CD4-positive, alpha-beta T cell treated with Interleukin-17A for 1 hour (primary cell): ENCODE measurements at regions not wholly inside any gene's neighbourhood (a gene's known extent, or its start where the extent isn't known, plus 50 kb on each side); places are given as distances from the start of the nearest gene placed in this dataset.

Experiments
- DNase-seq: peaks from one replicate; pipeline ENCODE4 v3.0.0-alpha.2; 2020

DNA sequence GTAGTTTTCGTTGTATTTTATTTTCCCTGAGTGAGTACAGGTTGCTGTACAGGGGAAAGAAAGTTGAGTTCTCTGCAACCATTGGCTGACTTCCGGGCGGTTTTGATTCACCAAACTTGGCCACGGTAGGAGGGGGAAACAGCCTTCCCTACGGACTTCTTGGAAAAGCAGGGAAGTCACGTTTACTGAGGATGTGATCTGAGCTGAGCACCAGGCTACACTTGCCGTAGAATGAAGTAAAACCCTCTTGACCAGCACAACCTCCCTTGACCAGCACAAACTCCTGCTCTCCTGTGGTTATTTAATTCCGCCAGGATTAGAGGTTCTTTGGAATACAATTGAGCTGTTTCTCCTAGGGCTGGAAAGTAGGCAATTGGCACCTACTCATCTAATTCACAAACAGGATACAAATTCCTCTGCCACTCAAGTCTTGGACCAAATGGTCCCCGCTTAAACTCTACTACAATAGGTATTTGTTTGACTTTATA is 242.0 kb upstream of the RBFOX1 start:
- no peak for DNase-seq

DNA sequence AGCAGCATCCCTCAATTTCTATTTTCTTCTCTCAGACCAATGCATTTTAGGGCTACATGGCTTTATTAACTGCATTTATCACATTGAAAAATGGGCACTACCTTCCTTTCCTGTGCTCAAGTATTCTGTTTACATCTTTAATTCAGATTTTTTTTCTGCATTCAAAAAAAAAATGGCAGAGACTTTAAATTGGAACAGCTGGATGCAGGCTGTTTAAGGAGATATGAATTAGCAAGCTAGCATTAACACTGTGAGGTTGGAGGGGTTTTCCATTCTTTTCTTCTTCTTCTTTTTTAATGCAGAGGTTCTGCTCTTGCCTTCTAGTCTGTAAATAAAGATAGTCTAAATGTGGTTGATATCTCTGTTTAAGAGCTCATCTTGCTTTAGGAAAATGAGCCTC is 242.9 kb upstream of the RBFOX1 start:
- no peak for DNase-seq

DNA sequence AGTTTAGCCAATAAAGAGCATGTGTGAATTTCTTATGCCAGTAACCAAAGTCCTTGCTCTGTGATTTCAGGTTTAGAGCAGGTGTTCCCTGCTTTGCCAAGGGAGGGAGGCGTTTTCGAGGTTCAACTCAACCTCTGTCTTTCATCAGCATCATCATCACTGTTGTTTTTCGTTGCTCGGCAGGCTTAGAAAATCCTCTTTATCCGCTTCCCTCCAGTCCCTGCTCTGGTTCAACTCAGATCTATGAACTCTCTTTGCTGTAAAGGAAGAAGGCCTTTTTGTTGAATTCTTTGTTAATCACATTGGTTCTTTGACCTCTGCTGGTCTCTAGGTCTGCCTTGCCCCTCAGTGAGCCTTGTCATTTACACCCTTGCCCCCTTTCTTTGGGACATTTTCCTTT is 243.9 kb upstream of the RBFOX1 start:
- no peak for DNase-seq

DNA sequence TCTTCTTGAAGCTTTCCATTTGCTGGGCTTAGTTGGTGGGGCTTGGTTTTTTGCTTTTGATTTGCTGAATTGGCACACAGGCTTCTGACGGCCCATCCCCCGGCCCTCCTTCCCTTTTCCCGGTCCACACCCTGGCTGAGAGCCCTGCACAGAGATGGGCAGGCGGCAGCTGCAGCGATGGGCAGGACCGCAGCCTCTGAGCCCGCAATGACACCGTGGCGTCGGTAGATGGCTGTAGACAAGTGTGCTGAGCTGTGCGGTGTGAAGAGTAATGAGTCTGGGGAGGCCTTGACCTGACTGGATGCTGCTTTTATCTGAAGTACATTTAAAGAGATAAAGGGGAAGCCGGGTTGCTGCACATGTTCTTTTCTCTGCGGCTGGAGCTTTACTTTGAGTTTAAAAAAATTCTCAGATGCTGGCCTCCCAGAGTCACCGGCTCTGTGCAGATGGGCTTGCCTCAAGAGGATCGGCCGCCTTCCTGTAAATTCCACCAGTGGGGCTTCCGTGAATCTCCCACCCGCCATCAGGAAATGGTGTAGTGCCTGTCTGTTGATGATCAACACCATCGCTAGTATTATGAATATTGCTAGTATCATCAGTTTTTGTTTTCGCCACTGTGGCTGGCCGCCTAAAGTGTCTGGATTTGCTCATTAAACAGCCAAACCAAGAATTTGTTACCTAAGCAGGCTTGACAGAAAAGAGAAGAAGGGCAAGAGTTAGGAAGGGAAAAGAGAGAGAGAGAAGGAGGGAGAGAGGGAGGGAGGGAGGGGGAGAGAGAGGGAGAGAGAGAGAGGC is 245.6 kb upstream of the RBFOX1 start:
- no peak for DNase-seq

GRCh38 chr16:7085776-7086175 is 246.9 kb upstream of the RBFOX1 start:
- no peak for DNase-seq

DNA sequence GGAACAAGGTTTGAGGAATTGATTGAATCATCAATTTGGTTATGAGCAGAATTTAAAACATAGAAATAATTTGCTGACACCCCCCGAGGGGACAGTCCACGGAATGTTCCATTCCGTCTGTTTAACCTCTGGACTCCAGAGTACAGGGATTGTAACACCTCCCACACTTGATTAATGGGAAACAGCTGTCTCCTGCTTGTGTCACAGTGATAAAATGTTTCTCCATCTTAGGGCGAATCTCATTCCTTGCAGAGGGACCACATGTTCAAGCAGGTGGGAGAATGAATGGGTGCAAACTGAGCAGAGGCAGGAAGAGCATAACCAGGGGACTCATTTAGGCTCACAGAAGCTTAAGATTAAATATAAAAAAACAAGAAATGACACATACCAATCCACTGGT is 249.5 kb upstream of the RBFOX1 start:
- no peak for DNase-seq

DNA sequence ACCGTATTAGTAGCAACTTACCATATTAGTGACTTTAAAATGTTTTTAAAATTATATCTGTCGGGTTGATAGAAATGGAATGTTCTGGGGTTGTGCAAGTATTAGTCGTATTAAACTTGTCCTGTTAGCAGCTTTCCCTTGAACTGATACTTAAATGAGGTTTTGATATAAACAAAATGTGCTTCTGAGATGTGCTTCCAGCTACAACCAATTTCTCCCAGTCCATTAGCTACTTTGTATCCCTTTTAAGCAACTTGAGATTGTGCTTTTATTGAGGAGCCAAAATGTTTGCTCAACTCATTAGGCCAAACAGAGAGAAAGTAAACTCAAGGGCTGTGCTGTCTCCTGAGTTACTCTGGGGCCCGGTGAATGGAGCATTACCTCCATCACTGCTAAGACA is 255.0 kb upstream of the RBFOX1 start:
- no peak for DNase-seq

GRCh38 chr16:7074715-7075114 is 257.9 kb upstream of the RBFOX1 start:
- no peak for DNase-seq

DNA sequence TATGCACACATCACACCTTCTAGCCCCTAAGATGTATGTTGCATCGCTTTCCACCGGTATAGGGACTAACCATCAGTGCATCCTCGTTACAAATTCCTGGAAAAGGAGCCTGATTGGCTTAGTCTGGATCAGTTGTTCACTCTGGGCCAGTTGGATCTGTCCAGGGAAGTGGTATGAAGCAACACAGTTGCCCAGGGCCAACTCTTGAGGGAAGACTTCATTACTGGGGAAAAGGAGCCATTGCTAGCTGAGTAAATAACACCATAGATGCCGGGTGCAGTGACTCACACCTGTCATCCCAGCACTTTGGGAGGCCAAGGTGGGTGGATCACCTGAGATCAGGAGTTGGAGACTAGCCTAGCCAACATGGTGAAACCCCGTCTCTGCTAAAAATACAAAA is 275.2 kb upstream of the RBFOX1 start:
- DNase-seq: no peak

DNA sequence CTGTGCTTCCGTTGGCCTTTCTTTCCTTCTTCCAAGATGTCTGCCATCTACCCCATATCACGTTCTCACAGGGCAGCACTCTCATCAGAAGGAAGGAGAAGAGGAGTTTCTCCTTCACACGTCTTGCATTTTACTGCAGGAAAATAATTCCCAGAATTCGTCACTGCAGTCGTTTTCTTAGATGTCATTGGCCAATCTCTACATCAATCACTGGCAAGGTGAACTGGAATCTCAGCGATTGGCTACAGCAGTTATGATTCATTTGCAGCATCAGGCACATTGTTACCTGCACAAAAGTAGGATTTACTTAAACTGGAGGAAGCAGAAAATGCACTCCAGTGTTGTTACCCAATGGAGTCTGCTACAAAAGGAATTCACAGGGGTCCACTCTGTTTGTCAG is 277.2 kb upstream of the RBFOX1 start:
- no peak for DNase-seq

DNA sequence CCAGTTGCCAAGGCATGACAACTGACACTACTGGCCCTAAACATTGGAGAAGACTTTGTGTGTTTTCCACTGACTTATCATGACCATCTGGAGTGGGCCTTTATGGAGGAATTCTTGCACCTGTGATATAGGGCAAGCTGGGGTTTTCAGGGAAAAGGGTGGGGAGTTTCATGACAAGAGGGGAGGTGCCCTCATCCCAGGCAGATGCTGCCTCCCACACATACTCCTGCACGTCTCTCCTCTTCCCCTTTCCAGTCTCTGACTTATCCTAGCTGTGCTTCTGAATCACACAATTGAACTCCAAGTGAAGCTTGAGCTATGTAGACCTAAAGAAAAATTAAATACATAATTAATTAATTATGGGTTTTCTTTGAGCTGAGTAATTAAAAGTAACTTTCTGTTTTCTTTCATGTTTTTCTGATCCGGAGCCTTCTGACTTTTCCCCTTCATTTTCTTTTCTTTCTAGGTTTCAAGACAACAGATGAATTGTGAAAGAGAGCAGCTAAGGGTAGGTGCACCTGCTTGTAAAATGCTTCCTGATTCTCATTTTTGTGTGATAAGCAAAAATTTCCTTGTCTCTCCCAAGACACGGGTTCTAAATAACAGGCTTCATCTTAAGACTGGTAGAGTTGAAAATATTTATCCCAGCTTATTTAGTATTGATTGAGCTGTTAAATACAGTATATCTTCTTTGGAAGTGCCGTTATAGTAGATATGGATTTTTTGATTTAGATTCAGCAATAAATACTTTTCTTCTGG is 280.9 kb upstream of the RBFOX1 start:
- no peak for DNase-seq

DNA sequence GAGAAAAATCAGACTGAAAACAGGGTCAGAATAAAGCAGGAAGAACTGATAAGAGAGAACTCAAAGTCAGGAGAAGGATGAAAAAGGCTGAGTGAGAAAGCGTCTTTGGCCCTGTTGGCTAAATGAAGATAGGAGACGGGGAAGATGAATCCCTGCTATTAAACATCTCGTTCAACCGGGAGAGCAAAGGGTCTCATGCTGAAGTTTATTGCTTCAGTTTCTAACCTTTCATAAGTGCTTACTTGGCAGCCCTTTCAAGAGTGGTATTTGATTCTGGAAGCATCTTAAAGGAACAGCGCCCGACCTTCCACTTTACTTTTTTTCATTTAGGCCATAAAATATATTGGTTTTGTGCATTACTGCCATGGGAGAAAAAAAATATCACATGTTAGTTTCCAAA is 288.3 kb upstream of the RBFOX1 start:
- DNase-seq: no peak

DNA sequence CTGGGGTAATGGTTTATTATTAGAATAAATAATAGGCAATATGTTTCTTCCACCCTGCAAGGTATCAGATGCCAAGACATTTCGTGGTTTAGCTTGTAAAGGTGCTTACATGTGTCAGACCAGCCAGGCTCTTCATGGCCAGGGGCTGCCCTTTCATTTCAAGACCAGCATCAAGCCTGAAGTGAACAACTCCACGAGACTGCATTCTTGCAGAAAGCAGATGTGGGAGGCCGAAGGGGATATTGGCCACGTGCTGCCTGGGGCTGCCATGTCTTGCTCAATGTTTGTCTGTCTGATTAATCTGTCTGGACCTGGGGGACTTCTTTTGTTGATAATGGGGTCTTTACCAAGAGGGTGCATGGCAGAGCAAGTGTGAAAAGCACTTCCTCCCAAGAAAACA is 294.2 kb upstream of the RBFOX1 start:
- DNase-seq: no peak

DNA sequence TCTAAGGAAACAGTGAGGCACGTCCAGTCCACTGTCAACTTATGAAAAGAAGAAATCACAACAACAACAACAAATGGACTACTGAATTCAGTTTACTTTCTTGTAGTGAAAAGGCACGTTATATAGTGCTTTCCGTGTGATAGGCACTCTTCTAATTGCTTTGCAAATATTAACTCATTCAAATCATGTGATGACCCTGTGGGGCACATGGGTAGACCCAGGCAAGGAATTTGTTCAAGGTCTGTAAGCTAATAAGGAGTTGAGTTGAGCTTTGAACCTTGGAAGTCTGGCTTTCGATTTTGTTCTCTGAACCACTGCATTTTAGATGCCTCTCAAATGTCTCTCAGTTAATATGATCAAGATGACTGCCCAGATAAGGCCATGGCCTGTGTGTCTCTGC is 295.1 kb upstream of the RBFOX1 start:
- DNase-seq: no peak

GRCh38 chr16:7031031-7031430 is 301.6 kb upstream of the RBFOX1 start:
- DNase-seq: no peak

DNA sequence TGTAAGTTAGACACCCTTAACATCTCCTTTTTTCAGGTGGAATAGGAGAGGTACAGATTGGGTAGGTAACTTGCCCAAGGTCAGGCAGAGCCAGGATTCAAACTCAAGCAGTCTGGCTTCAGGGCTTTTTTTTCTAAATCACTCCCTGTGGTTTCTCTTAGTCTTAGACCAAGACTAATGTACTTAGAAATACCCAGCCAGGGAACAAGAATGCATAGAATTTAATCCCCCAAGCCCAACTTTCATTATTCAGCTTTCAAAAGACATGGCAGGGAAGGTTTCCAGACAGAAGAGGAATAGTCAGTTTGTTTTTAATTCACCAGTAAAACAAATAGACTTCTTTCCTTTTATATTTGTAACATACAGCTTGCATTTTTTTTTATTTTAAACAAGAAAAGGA is 305.2 kb upstream of the RBFOX1 start:
- DNase-seq: no peak

GRCh38 chr16:7026639-7027038 is 306.0 kb upstream of the RBFOX1 start:
- no peak for DNase-seq

DNA sequence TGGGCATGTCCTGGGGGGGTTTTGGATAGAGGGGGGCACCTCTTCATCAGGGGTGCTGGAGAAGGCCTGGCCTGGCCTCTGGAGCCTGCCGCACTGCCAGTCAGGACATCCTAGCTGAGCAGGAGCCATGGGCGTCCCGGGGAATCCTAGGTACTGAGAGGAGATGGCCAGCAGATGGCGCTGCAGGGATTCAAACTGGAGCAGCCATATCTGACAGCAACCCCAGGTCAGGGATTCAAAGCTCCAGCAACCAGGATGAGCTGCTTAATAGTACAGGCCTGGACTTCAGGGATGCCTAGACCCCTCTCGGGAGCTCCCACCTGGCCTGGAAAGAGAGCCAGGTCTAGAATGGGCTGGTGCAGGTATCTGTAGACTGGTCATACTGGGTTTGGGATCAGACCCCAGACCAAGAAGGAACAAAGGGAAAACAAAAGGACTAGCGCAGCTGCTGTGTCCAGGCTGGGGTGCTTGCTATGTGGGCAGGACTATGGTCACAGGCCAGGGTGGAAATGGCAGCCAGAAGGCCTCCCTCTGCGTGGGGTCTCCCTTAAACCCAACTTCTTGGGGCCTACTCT is 306.9 kb upstream of the RBFOX1 start:
- DNase-seq: no peak

GRCh38 chr16:7021653-7022275 is 310.9 kb upstream of the RBFOX1 start:
- DNase-seq: no peak

DNA sequence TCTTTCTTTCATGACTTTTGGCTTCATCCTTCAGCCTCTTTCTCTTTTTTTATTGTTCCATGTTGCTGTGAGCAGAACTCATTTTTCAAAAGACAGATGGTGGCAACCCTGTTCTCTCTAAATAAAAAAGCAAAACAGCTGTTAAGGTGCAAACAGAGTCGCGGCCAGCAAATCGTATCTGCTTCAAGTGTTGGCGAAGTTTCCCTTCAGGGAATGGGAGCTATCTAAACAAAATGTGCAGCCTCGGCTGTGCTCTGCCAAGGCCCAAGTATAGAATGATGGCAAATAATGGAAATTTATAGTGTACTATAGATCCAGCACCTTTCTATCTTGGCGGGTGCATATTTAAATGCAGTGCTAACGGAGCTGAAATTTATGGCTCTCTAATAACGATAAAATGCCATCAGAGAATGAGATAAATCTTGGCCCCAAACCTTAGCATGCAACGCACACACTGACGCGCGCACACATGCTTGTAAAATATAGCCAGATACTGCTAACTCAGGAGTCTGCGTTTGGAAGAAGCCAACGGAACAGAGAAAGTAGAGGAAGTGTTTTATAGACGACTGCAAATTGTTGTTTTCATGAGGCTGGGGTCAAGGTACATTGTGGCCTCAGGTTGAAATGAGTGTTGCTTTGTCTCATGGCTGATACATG is 315.5 kb upstream of the RBFOX1 start:
- no peak for DNase-seq

DNA sequence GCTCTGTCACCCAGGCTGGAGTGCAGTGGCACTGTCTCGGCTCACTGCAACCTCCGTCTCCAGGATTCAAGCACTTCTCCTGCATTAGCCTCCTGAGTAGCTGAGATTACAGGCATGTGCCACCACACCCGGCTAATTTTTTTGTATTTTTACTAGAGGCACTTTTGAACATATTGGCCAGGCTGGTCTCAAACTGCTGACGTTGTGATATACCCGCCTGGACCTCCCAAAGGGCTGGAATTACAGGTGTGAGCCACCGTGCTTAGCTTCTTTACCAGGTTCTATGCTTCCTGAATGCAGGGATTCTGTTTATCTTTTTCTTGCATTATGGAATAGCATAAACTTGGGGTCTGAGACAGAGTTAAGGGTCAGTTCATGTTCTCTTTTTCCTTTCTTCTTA is 317.9 kb upstream of the RBFOX1 start:
- DNase-seq: no peak

DNA sequence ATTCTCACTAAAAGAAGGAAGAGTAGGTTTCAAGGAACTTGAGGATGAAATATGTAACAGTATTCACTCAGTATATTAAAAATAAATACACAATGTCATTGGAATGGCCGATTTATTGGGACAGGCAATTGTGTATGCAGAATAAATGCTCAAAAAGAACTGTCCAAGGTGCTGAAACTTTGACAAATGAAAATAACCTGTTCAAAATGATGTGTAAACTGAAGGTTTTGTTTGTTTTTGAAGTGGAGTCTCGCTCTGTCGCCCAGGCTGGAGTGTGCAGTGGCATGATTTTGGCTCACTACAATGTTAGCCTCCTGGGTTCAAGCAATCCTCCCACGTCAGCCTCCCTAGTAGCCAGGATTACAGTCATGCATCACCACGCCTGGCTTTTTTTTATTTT is 318.7 kb upstream of the RBFOX1 start:
- no peak for DNase-seq

DNA sequence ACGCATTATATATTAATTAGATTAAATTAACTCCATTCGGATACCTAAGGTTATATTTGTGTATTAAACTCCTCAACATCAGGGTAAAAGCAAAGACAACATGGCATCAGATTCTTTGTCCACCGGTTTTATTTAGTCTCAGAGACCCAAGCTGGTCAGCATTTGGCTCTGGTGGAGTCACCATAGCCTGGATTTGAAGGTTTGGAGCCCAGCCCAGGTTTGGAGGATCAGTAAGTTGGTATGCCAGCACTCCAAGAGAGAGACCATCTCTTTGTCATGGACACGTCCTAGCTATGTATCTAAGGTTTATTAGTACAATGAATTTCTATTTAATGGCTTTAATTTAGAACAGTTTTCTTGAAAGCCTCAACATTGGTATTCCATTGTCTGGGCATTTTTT is 328.4 kb upstream of the RBFOX1 start:
- DNase-seq: no peak
